SU-DHL-6 (cell line): ENCODE measurements at regions not wholly inside any gene's neighbourhood (a gene's known extent, or its start where the extent isn't known, plus 50 kb on each side); places are given as distances from the start of the nearest gene placed in this dataset.

Experiments used
- H2AFZ ChIP-seq: fragments of 200-600 bp; sonication (generic); 2 replicates; pipeline ENCODE4 v1.6.1; 2014; ENCODE audit warnings: low read depth, mild to moderate bottlenecking, moderate library complexity, mixed read lengths, antibody characterized with exemption, low read length; ENCODE audit not compliant: severe bottlenecking
- H3F3A ChIP-seq: fragments of 200-600 bp; shearing (Covaris generic); 2 replicates; pipeline ENCODE4 v1.6.0; 2016; ENCODE audit warnings: antibody characterized with exemption, mild to moderate bottlenecking; ENCODE audit not compliant: insufficient read depth
- H3K27ac ChIP-seq: fragments of 200-600 bp; sonication (generic); 2 replicates; pipeline ENCODE4 v1.5.1; 2016; ENCODE audit warnings: low read depth, mild to moderate bottlenecking, low read length, moderate library complexity, mixed read lengths
- H3K27me3 ChIP-seq: fragments of 200-600 bp; sonication (generic), shearing (Covaris generic); 2 replicates; pipeline ENCODE4 v1.6.0; 2014; ENCODE audit warnings: mild to moderate bottlenecking, low read length
- H3K36me3 ChIP-seq: fragments of 200-600 bp; sonication (generic); 2 replicates; pipeline ENCODE4 v1.6.1; 2014; ENCODE audit warnings: mild to moderate bottlenecking, low read length, mixed read lengths
- H3K4me2 ChIP-seq: fragments of 300-600, 200-600 bp; shearing (Covaris generic), sonication (generic); 2 replicates; pipeline ENCODE4 v1.6.0; 2014; ENCODE audit warnings: low read length, low read depth, mild to moderate bottlenecking; ENCODE audit not compliant: poor library complexity, severe bottlenecking
- H3K4me3 ChIP-seq: fragments of 200-600 bp; sonication (generic); 2 replicates; pipeline ENCODE4 v1.5.1; 2014; ENCODE audit warnings: antibody characterized with exemption, low read length, mild to moderate bottlenecking, mixed read lengths; ENCODE audit not compliant: insufficient read depth, poor library complexity, severe bottlenecking
- H3K79me2 ChIP-seq: fragments of 200-600 bp; sonication (generic); 2 replicates; pipeline ENCODE4 v1.6.1; 2014; ENCODE audit warnings: mild to moderate bottlenecking, low read length, moderate library complexity; ENCODE audit not compliant: insufficient read depth
- H3K9ac ChIP-seq: fragments of 200-600 bp; sonication (generic); 2 replicates; pipeline ENCODE4 v1.7.0; 2014; ENCODE audit warnings: mild to moderate bottlenecking, low read length
- H3K9me2 ChIP-seq: fragments of 200-600 bp; sonication (generic); replicated peaks from 2 replicates; pipeline ENCODE4 v1.6.1; 2014; ENCODE audit warnings: low read length; ENCODE audit not compliant: insufficient read depth
- H3K9me3 ChIP-seq: fragments of 200-600 bp; sonication (generic); 2 replicates; pipeline ENCODE4 v1.6.1; 2014; ENCODE audit warnings: low read length, mixed read lengths; ENCODE audit not compliant: insufficient read depth
- H4K20me1 ChIP-seq: fragments of 200-600 bp; sonication (generic); 2 replicates; pipeline ENCODE4 v1.6.1; 2014; ENCODE audit warnings: low read depth, mild to moderate bottlenecking, antibody characterized with exemption, low read length, moderate library complexity, mixed read lengths
- EZH2phosphoT487 ChIP-seq: fragments of 200-600 bp; sonication (generic), shearing (Covaris generic); conservative IDR thresholded peaks from 2 replicates; pipeline ENCODE4 v1.6.1; 2018; ENCODE audit warnings: mild to moderate bottlenecking, antibody characterized with exemption, low read length, moderate library complexity, mixed read lengths
- TF ChIP-seq, protein P1 (sequence below): fragments of 200-600 bp; sonication (generic); IDR thresholded peaks from one replicate; pipeline ENCODE4 v1.5.1; 2017; ENCODE audit warnings: antibody characterized with exemption, mild to moderate bottlenecking, low read length, moderate library complexity; ENCODE audit not compliant: insufficient read depth, poor library complexity, severe bottlenecking

DNA sequence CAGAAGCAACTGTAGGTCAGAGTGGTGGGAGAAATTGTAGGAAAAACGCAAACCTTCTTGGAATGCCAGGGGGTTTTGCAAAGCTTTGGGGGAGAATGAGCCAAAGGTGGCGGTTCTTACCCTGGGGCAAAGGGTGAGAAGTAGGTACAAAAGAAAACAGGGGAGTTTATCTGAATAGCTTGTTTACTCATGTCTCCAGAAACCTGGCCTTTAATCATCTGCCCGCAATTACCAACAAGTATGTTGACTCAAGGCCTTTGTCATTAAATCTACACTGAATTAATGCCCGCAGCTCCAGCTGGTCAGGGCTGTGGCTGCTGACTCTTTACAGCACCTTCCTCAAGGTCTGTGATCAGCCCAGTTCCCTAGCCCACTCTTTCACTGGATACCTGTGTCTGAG is 320.1 kb downstream of the CBLN1 start:
- no peak overlapping the region for H3K9ac ChIP-seq
- no peaks in the 10 kb centered on the region for H3K79me2 ChIP-seq
- no peaks in the 10 kb centered on the region for H3K9me3 ChIP-seq
- H4K20me1 ChIP-seq = no peaks in the 10 kb centered on the region
- no peak overlapping the region for H3K27ac ChIP-seq
- H3F3A ChIP-seq = no peaks in the 10 kb centered on the region
- no peaks in the 10 kb centered on the region for H3K36me3 ChIP-seq
- no peak overlapping the region for H3K4me3 ChIP-seq
- H2AFZ ChIP-seq = no peak overlapping the region
- H3K27me3 ChIP-seq = no peaks in the 10 kb centered on the region
- no peak overlapping the region for H3K4me2 ChIP-seq
- TF ChIP-seq EZH2phosphoT487 = no peak
- TF ChIP-seq, protein P1, sequence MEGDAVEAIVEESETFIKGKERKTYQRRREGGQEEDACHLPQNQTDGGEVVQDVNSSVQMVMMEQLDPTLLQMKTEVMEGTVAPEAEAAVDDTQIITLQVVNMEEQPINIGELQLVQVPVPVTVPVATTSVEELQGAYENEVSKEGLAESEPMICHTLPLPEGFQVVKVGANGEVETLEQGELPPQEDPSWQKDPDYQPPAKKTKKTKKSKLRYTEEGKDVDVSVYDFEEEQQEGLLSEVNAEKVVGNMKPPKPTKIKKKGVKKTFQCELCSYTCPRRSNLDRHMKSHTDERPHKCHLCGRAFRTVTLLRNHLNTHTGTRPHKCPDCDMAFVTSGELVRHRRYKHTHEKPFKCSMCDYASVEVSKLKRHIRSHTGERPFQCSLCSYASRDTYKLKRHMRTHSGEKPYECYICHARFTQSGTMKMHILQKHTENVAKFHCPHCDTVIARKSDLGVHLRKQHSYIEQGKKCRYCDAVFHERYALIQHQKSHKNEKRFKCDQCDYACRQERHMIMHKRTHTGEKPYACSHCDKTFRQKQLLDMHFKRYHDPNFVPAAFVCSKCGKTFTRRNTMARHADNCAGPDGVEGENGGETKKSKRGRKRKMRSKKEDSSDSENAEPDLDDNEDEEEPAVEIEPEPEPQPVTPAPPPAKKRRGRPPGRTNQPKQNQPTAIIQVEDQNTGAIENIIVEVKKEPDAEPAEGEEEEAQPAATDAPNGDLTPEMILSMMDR = no peak
- H3K9me2 ChIP-seq = no peaks in the 10 kb centered on the region

DNA sequence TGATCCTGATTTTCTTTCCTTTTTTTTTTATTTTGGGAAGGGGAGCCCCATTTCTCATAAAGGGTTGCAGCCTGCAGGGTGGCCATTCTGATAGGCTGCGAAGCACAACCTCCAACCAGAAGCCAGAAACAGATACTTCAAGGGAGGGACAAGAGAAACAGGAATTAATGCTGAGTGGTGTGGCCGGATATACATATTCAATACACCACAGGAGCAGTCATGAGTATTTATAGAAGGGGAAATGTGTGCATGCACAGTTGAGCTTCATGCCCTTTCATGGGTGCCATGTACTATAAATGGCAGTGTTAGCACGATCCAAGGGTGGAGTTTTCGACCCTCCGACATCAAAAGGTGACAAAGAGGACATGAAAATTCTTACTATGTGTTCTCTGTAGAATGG is 320.8 kb downstream of the CBLN1 start:
- Histone ChIP-seq H3K27ac (no peak overlapping the region), H3K27me3 (no peaks in the 10 kb centered on the region)

DNA sequence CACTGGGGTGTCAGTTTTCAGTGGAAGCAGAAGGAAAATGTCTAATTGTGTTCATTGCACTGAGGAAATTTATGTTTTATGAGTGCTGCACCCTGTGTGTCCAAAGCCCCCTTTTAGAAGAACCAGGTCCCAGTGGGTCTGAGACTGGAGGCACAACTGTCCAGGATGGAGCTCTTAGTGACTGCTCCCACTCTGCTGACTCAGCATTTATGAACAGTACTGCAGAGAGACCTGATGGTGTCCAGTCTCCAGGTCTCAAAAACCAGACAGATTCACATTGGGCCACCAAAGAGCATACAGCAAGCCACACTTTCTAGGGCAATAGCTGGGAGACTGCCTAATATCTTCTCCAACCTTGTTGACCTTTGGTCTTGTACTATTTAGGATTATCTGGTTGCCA is 321.9 kb downstream of the CBLN1 start:
- Histone ChIP-seq H3K27me3 (no peaks in the 10 kb centered on the region), H2AFZ (no peak overlapping the region), H4K20me1 (no peaks in the 10 kb centered on the region), H3K9me2 (no peaks in the 10 kb centered on the region), H3K36me3 (no peaks in the 10 kb centered on the region), H3K4me3 (no peak overlapping the region), H3K9ac (no peak overlapping the region), H3K27ac (no peak overlapping the region), H3K9me3 (no peaks in the 10 kb centered on the region), H3F3A (no peaks in the 10 kb centered on the region), H3K4me2 (no peak overlapping the region), H3K79me2 (no peaks in the 10 kb centered on the region)
- TF ChIP-seq, protein P1 = no peak
- no peak for TF ChIP-seq EZH2phosphoT487

More for the DNA sequence above, 320.8 kb downstream of the CBLN1 start:
- H3K79me2 ChIP-seq = no peaks in the 10 kb centered on the region
- no peak overlapping the region for H3K9ac ChIP-seq
- no peaks in the 10 kb centered on the region for H4K20me1 ChIP-seq
- no peak overlapping the region for H2AFZ ChIP-seq
- TF ChIP-seq EZH2phosphoT487 = no peak
- TF ChIP-seq, protein P1 = no peak
- no peaks in the 10 kb centered on the region for H3F3A ChIP-seq
- H3K4me3 ChIP-seq = no peak overlapping the region
- H3K36me3 ChIP-seq = no peaks in the 10 kb centered on the region
- no peaks in the 10 kb centered on the region for H3K9me2 ChIP-seq
- no peak overlapping the region for H3K4me2 ChIP-seq
- H3K9me3 ChIP-seq = no peaks in the 10 kb centered on the region
